HEK293T (cell line): ENCODE measurements at regions not wholly inside any gene's neighbourhood (a gene's known extent, or its start where the extent isn't known, plus 50 kb on each side); places are given as distances from the start of the nearest gene placed in this dataset.

Source experiments
- ARNT ChIP-seq: fragments of 450-650 bp; IDR thresholded peaks from 2 replicates; pipeline ENCODE4 v1.6.1; 2017; ENCODE audit warnings: mild to moderate bottlenecking
- BHLHE40 ChIP-seq: fragments of 450-650 bp; IDR thresholded peaks from 2 replicates; pipeline ENCODE4 v1.6.1; 2016; ENCODE audit warnings: mild to moderate bottlenecking, moderate library complexity, borderline replicate concordance
- CTBP1 ChIP-seq: fragments of 450-650 bp; IDR thresholded peaks from 2 replicates; pipeline ENCODE4 v1.6.1; 2016; ENCODE audit warnings: borderline replicate concordance
- ELF4 ChIP-seq: fragments of 450-650 bp; IDR thresholded peaks from 2 replicates; pipeline ENCODE4 v1.6.1; 2017; ENCODE audit warnings: antibody characterized with exemption
- FOXA1 ChIP-seq: fragments of 450-650 bp; IDR thresholded peaks from 2 replicates; pipeline ENCODE4 v1.6.1; 2016; ENCODE audit warnings: mild to moderate bottlenecking
- FOXK2 ChIP-seq: fragments of 450-650 bp; IDR thresholded peaks from 2 replicates; pipeline ENCODE4 v1.6.1; 2016; ENCODE audit warnings: mild to moderate bottlenecking
- FOXM1 ChIP-seq: fragments of 450-650 bp; IDR thresholded peaks from 2 replicates; pipeline ENCODE4 v1.6.1; 2017; ENCODE audit warnings: mild to moderate bottlenecking, borderline replicate concordance
- HDGF ChIP-seq: fragments of 450-650 bp; IDR thresholded peaks from 2 replicates; pipeline ENCODE4 v1.6.1; 2017; ENCODE audit warnings: antibody characterized with exemption, borderline replicate concordance
- NFRKB ChIP-seq: fragments of 450-650 bp; IDR thresholded peaks from 2 replicates; pipeline ENCODE4 v1.6.1; 2016; ENCODE audit warnings: mild to moderate bottlenecking, moderate library complexity
- PKNOX1 ChIP-seq: fragments of 450-650 bp; IDR thresholded peaks from 2 replicates; pipeline ENCODE4 v1.6.1; 2016
- SP1 ChIP-seq: fragments of 450-650 bp; IDR thresholded peaks from 2 replicates; pipeline ENCODE4 v1.6.1; 2017
- SUZ12 ChIP-seq: fragments of 450-650 bp; IDR thresholded peaks from 2 replicates; pipeline ENCODE4 v1.6.1; 2016; ENCODE audit warnings: mild to moderate bottlenecking
- TARDBP ChIP-seq: fragments of 450-650 bp; IDR thresholded peaks from 2 replicates; pipeline ENCODE4 v1.6.1; 2016
- ZNF384 ChIP-seq: fragments of 450-650 bp; IDR thresholded peaks from 2 replicates; pipeline ENCODE4 v1.6.1; 2016

GRCh38 chr9:22308177-22308576 lies 138.4 kb upstream of the DMRTA1 start:
- no peak for TF ChIP-seq FOXM1
- no peak for TF ChIP-seq FOXK2
- no peak for TF ChIP-seq HDGF
- no peak for TF ChIP-seq SUZ12
- TF ChIP-seq BHLHE40 = no peak
- no peak for TF ChIP-seq ELF4
- TF ChIP-seq ZNF384 = no peak
- TF ChIP-seq FOXA1 = no peak
- TF ChIP-seq PKNOX1 = no peak
- TF ChIP-seq NFRKB = no peak
- no peak for TF ChIP-seq TARDBP
- TF ChIP-seq SP1 = no peak
- no peak for TF ChIP-seq CTBP1
- TF ChIP-seq ARNT = no peak
